NCI-H69 (cell line): ENCODE measurements at regions not wholly inside any gene's neighbourhood (a gene's known extent, or its start where the extent isn't known, plus 50 kb on each side); places are given as distances from the start of the nearest gene placed in this dataset.

ENCODE experiments used
- DNase-seq: peaks from one replicate; lab custom pipeline; 2025; lab: John Stamatoyannopoulos, UW

GRCh38 chr1:90134175-90134955 lies 139.5 kb downstream of the ZNF326 start:
- DNase-seq: peak; percentile 58

GRCh38 chr1:90133133-90133532 lies 138.2 kb downstream of the ZNF326 start:
- peak; percentile 80 for DNase-seq

- DNase-seq: peak; percentile 77
Observed at GRCh38 chr1:90132306-90132705, 137.4 kb downstream of the ZNF326 start.

GRCh38 chr1:90127288-90127953 lies 132.5 kb downstream of the ZNF326 start:
- DNase-seq: peak; percentile 6

- DNase-seq: no peak
Observed at GRCh38 chr1:90126834-90127233, 131.9 kb downstream of the ZNF326 start.

- DNase-seq: peak; percentile 94
Observed at GRCh38 chr1:90122654-90123340, 127.9 kb downstream of the ZNF326 start.

- DNase-seq: peak; percentile 78
Observed at GRCh38 chr1:90114521-90115141, 119.7 kb downstream of the ZNF326 start.

GRCh38 chr1:90107990-90108389 lies 113.1 kb downstream of the ZNF326 start:
- DNase-seq: no peak

GRCh38 chr1:90106311-90106710 lies 111.4 kb downstream of the ZNF326 start:
- DNase-seq: no peak

GRCh38 chr1:90104941-90105538 lies 110.1 kb downstream of the ZNF326 start:
- no peak for DNase-seq

- no peak for DNase-seq
Observed at GRCh38 chr1:90100566-90100965, 105.7 kb downstream of the ZNF326 start.

- no peak for DNase-seq
Observed at GRCh38 chr1:90092441-90092840, 97.5 kb downstream of the ZNF326 start.
